Stomach (tissue), 4 donors: ENCODE measurements at regions not wholly inside any gene's neighbourhood (a gene's known extent, or its start where the extent isn't known, plus 50 kb on each side); places are given as distances from the start of the nearest gene placed in this dataset.

ENCODE experiments used
- CTCF ChIP-seq, 7 experiments: fragments of 450-650 bp in 4 of 7; fragments of 200-600 bp in 3 of 7; sonication (generic) in 3 of 7; IDR thresholded peaks; one replicate each; pipeline ENCODE4 v1.5.1; 2016 to 2019; ENCODE audit warnings: antibody characterized with exemption in 7 of 7, control low read depth in 2 of 7, mild to moderate bottlenecking in 1 of 7
- POLR2A ChIP-seq, 4 donors: fragments of 450-650 bp; IDR thresholded peaks; one replicate each; pipeline ENCODE4 v1.6.1; 2016; ENCODE audit warnings: antibody characterized with exemption in 4 of 4, control low read depth in 2 of 4, mild to moderate bottlenecking in 1 of 4, moderate library complexity in 1 of 4

- TF ChIP-seq POLR2A (IDR thresholded peaks at IDR 0.05) (no peak), CTCF (IDR thresholded peaks at IDR 0.05) (no peak)
Measured at GRCh38 chr6:122902326-122902725, 93.7 kb upstream of the CLVS2 start.
